DMS114 treated with DMSO at 0.1 percent for 48 hours (cell line): ENCODE measurements at regions not wholly inside any gene's neighbourhood (a gene's known extent, or its start where the extent isn't known, plus 50 kb on each side); places are given as distances from the start of the nearest gene placed in this dataset.

Experiments used
- DNase-seq: peaks from one replicate; lab custom pipeline; 2025; ENCODE audit not compliant: unreplicated experiment; lab: John Stamatoyannopoulos, UW

- DNase-seq: no peak
Measured at GRCh38 chr12:14148489-14149270, 167.3 kb upstream of the GRIN2B start.

GRCh38 chr12:14153803-14154202 lies 172.4 kb upstream of the GRIN2B start:
- DNase-seq: no peak

GRCh38 chr12:14156606-14157005 lies 175.2 kb upstream of the GRIN2B start:
- no peak for DNase-seq

- no peak for DNase-seq
Measured at GRCh38 chr12:14157088-14157747, 175.8 kb upstream of the GRIN2B start.

- no peak for DNase-seq
Measured at GRCh38 chr12:14164266-14164665, 182.9 kb upstream of the GRIN2B start.

GRCh38 chr12:14167005-14167628 lies 185.7 kb upstream of the GRIN2B start:
- peak; percentile 70 for DNase-seq

- no peak for DNase-seq
Measured at GRCh38 chr12:14169281-14169680, 187.9 kb upstream of the GRIN2B start.

- no peak for DNase-seq
Measured at GRCh38 chr12:14171106-14171505, 189.7 kb upstream of the GRIN2B start.

- DNase-seq: no peak
Measured at GRCh38 chr12:14175206-14175605, 190.3 kb upstream of the ATF7IP start.

GRCh38 chr12:14185427-14186192 lies 179.9 kb upstream of the ATF7IP start:
- DNase-seq: peak; percentile 61

- no peak for DNase-seq
Measured at GRCh38 chr12:14186193-14186502, 179.3 kb upstream of the ATF7IP start.

- DNase-seq: no peak
Measured at GRCh38 chr12:14187002-14187401, 178.5 kb upstream of the ATF7IP start.

GRCh38 chr12:14187966-14188365 lies 177.5 kb upstream of the ATF7IP start:
- DNase-seq: no peak

GRCh38 chr12:14188744-14189143 lies 176.7 kb upstream of the ATF7IP start:
- no peak for DNase-seq

- no peak for DNase-seq
Measured at GRCh38 chr12:14190694-14191093, 174.8 kb upstream of the ATF7IP start.

- DNase-seq: no peak
Measured at GRCh38 chr12:14191612-14192011, 173.9 kb upstream of the ATF7IP start.

- DNase-seq: no peak
Measured at GRCh38 chr12:14193639-14194038, 171.8 kb upstream of the ATF7IP start.

- DNase-seq: no peak
Measured at GRCh38 chr12:14194572-14194971, 170.9 kb upstream of the ATF7IP start.

- no peak for DNase-seq
Measured at GRCh38 chr12:14199455-14200198, 165.9 kb upstream of the ATF7IP start.

- no peak for DNase-seq
Measured at GRCh38 chr12:14200598-14200997, 164.9 kb upstream of the ATF7IP start.

- DNase-seq: no peak
Measured at GRCh38 chr12:14201291-14201690, 164.2 kb upstream of the ATF7IP start.
